ENCODE measurements at regions not wholly inside any gene's neighbourhood (a gene's known extent, or its start where the extent isn't known, plus 50 kb on each side); places are given as distances from the start of the nearest gene placed in this dataset.

- no peak overlapping the region for H3K4me2 ChIP-seq (ENCODE audit: low read length, poor library complexity, severe bottlenecking)
- no peak overlapping the region for H2AK5ac ChIP-seq (ENCODE audit: low read length, severe bottlenecking)
- no peak overlapping the region for H2BK120ac ChIP-seq (ENCODE audit: low read depth, low read length)
- H4K91ac ChIP-seq (ENCODE audit: low read length), result no peak overlapping the region
- H3K27me3 ChIP-seq (ENCODE audit: control insufficient read depth in 1 of 2, insufficient read depth in 1 of 2, low read length in 2 of 2), result no peaks in the 10 kb centered on the region
- H2BK12ac ChIP-seq (ENCODE audit: low read length in 2 of 2), result no peak overlapping the region
- no peak overlapping the region for H3K4ac ChIP-seq (ENCODE audit: low read depth in 1 of 2, low read length in 2 of 2)
- H3K14ac ChIP-seq (ENCODE audit: low read length in 2 of 2), result no peak overlapping the region
- no peak overlapping the region for H2AFZ ChIP-seq (ENCODE audit: low read depth, low read length)
- no peak overlapping the region for H3K4me3 ChIP-seq (ENCODE audit: insufficient read depth in 1 of 2, low read depth in 1 of 2, low read length in 2 of 2)
- H3K79me1 ChIP-seq (replicated peaks; ENCODE audit: low read length, poor library complexity, severe bottlenecking), result no peaks in the 10 kb centered on the region
- no peaks in the 10 kb centered on the region for H3K36me3 ChIP-seq (ENCODE audit: control insufficient read depth in 1 of 2, insufficient read depth in 2 of 2, low read depth in 1 of 2, low read length in 2 of 2)
- no peak overlapping the region for H3K9ac ChIP-seq (ENCODE audit: low read length)
- H2BK15ac ChIP-seq (ENCODE audit: low read depth, poor library complexity, severe bottlenecking), result no peak overlapping the region
- H3K23ac ChIP-seq (ENCODE audit: low read length in 2 of 2), result no peak overlapping the region
- H4K8ac ChIP-seq (ENCODE audit: low read length), result no peak overlapping the region
- no peak overlapping the region for H2BK5ac ChIP-seq (ENCODE audit: low read depth, low read length, poor library complexity, severe bottlenecking)
- H3K27ac ChIP-seq (ENCODE audit: low read length, poor library complexity, severe bottlenecking), result no peak overlapping the region
- WGBS, result 5% methylated on average over 1 of the region's 1 CpG
- no peak for DNase-seq
- peaks cover 3% of the 10 kb centered on the region for H3K4me1 ChIP-seq (ENCODE audit: control insufficient read depth, insufficient read depth, low read depth, low read length)
- no peak overlapping the region for H3K18ac ChIP-seq (ENCODE audit: low read depth in 1 of 2, low read length in 2 of 2)
- H3K9me3 ChIP-seq (ENCODE audit: control insufficient read depth, low read length), result peaks cover 9% of the 10 kb centered on the region
Observed at GRCh38 chr12:46680506-46680905, 145.3 kb downstream of the SLC38A4 start.

- Histone ChIP-seq H3K36me3 (ENCODE audit: control insufficient read depth in 1 of 2, insufficient read depth in 2 of 2, low read depth in 1 of 2, low read length in 2 of 2) (no peaks in the 10 kb centered on the region), H3K4ac (ENCODE audit: low read depth in 1 of 2, low read length in 2 of 2) (no peak overlapping the region), H2BK120ac (ENCODE audit: low read depth, low read length) (no peak overlapping the region), H2AK5ac (ENCODE audit: low read length, severe bottlenecking) (no peak overlapping the region), H3K18ac (ENCODE audit: low read depth in 1 of 2, low read length in 2 of 2) (no peak overlapping the region), H3K4me1 (ENCODE audit: control insufficient read depth, insufficient read depth, low read depth, low read length) (peaks cover 3% of the 10 kb centered on the region), H2AFZ (ENCODE audit: low read depth, low read length) (no peak overlapping the region), H2BK15ac (ENCODE audit: low read depth, poor library complexity, severe bottlenecking) (no peak overlapping the region), H3K9me3 (ENCODE audit: control insufficient read depth, low read length) (peaks cover 9% of the 10 kb centered on the region), H3K27me3 (ENCODE audit: control insufficient read depth in 1 of 2, insufficient read depth in 1 of 2, low read length in 2 of 2) (no peaks in the 10 kb centered on the region), H4K8ac (ENCODE audit: low read length) (no peak overlapping the region), H3K4me3 (ENCODE audit: insufficient read depth in 1 of 2, low read depth in 1 of 2, low read length in 2 of 2) (no peak overlapping the region), H3K23ac (ENCODE audit: low read length in 2 of 2) (no peak overlapping the region), H3K14ac (ENCODE audit: low read length in 2 of 2) (no peak overlapping the region), H3K4me2 (ENCODE audit: low read length, poor library complexity, severe bottlenecking) (no peak overlapping the region), H2BK12ac (ENCODE audit: low read length in 2 of 2) (no peak overlapping the region), H3K79me1 (replicated peaks; ENCODE audit: low read length, poor library complexity, severe bottlenecking) (no peaks in the 10 kb centered on the region), H4K91ac (ENCODE audit: low read length) (no peak overlapping the region), H3K9ac (ENCODE audit: low read length) (no peak overlapping the region), H3K27ac (ENCODE audit: low read length, poor library complexity, severe bottlenecking) (no peak overlapping the region), H2BK5ac (ENCODE audit: low read depth, low read length, poor library complexity, severe bottlenecking) (no peak overlapping the region)
- DNase-seq, result no peak
- 86% methylated on average over 2 of the region's 3 CpGs for WGBS
Observed at GRCh38 chr12:46679754-46680153, 146.0 kb downstream of the SLC38A4 start.

- no peak overlapping the region for H4K8ac ChIP-seq (ENCODE audit: low read length)
- H2BK12ac ChIP-seq (ENCODE audit: low read length in 2 of 2), result no peak overlapping the region
- H2BK15ac ChIP-seq (ENCODE audit: low read depth, poor library complexity, severe bottlenecking), result no peak overlapping the region
- no peak overlapping the region for H2BK5ac ChIP-seq (ENCODE audit: low read depth, low read length, poor library complexity, severe bottlenecking)
- 95% methylated on average over 2 of the region's 3 CpGs for WGBS
- no peak overlapping the region for H3K27ac ChIP-seq (ENCODE audit: low read length, poor library complexity, severe bottlenecking)
- H3K27me3 ChIP-seq (ENCODE audit: control insufficient read depth in 1 of 2, insufficient read depth in 1 of 2, low read length in 2 of 2), result no peaks in the 10 kb centered on the region
- H2AFZ ChIP-seq (ENCODE audit: low read depth, low read length), result no peak overlapping the region
- H3K9ac ChIP-seq (ENCODE audit: low read length), result no peak overlapping the region
- no peak overlapping the region for H2AK5ac ChIP-seq (ENCODE audit: low read length, severe bottlenecking)
- no peak overlapping the region for H3K23ac ChIP-seq (ENCODE audit: low read length in 2 of 2)
- H4K91ac ChIP-seq (ENCODE audit: low read length), result no peak overlapping the region
- no peaks in the 10 kb centered on the region for H3K79me1 ChIP-seq (replicated peaks; ENCODE audit: low read length, poor library complexity, severe bottlenecking)
- no peak overlapping the region for H3K4me3 ChIP-seq (ENCODE audit: insufficient read depth in 1 of 2, low read depth in 1 of 2, low read length in 2 of 2)
- no peak overlapping the region for H3K14ac ChIP-seq (ENCODE audit: low read length in 2 of 2)
- H3K18ac ChIP-seq (ENCODE audit: low read depth in 1 of 2, low read length in 2 of 2), result no peak overlapping the region
- DNase-seq, result no peak
- no peak overlapping the region for H3K4ac ChIP-seq (ENCODE audit: low read depth in 1 of 2, low read length in 2 of 2)
- H3K9me3 ChIP-seq (ENCODE audit: control insufficient read depth, low read length), result peaks cover 1% of the 10 kb centered on the region
- H3K4me2 ChIP-seq (ENCODE audit: low read length, poor library complexity, severe bottlenecking), result no peak overlapping the region
- peaks cover 3% of the 10 kb centered on the region for H3K4me1 ChIP-seq (ENCODE audit: control insufficient read depth, insufficient read depth, low read depth, low read length)
- H3K36me3 ChIP-seq (ENCODE audit: control insufficient read depth in 1 of 2, insufficient read depth in 2 of 2, low read depth in 1 of 2, low read length in 2 of 2), result no peaks in the 10 kb centered on the region
- no peak overlapping the region for H2BK120ac ChIP-seq (ENCODE audit: low read depth, low read length)
Observed at GRCh38 chr12:46678426-46678825, 147.4 kb downstream of the SLC38A4 start.

GRCh38 chr12:46677749-46678148 is 148.0 kb downstream of the SLC38A4 start:
- no peak overlapping the region for H3K4me2 ChIP-seq (ENCODE audit: low read length, poor library complexity, severe bottlenecking)
- H2BK5ac ChIP-seq (ENCODE audit: low read depth, low read length, poor library complexity, severe bottlenecking), result no peak overlapping the region
- H3K36me3 ChIP-seq (ENCODE audit: control insufficient read depth in 1 of 2, insufficient read depth in 2 of 2, low read depth in 1 of 2, low read length in 2 of 2), result no peaks in the 10 kb centered on the region
- peaks cover 3% of the 10 kb centered on the region for H3K4me1 ChIP-seq (ENCODE audit: control insufficient read depth, insufficient read depth, low read depth, low read length)
- H4K91ac ChIP-seq (ENCODE audit: low read length), result no peak overlapping the region
- no peaks in the 10 kb centered on the region for H3K79me1 ChIP-seq (replicated peaks; ENCODE audit: low read length, poor library complexity, severe bottlenecking)
- H3K27me3 ChIP-seq (ENCODE audit: control insufficient read depth in 1 of 2, insufficient read depth in 1 of 2, low read length in 2 of 2), result no peaks in the 10 kb centered on the region
- no peak overlapping the region for H3K27ac ChIP-seq (ENCODE audit: low read length, poor library complexity, severe bottlenecking)
- H3K4me3 ChIP-seq (ENCODE audit: insufficient read depth in 1 of 2, low read depth in 1 of 2, low read length in 2 of 2), result no peak overlapping the region
- H2BK120ac ChIP-seq (ENCODE audit: low read depth, low read length), result no peak overlapping the region
- no peak overlapping the region for H2BK15ac ChIP-seq (ENCODE audit: low read depth, poor library complexity, severe bottlenecking)
- no peak overlapping the region for H2BK12ac ChIP-seq (ENCODE audit: low read length in 2 of 2)
- H3K4ac ChIP-seq (ENCODE audit: low read depth in 1 of 2, low read length in 2 of 2), result no peak overlapping the region
- 100% methylated on average over 1 of the region's 2 CpGs for WGBS
- peak; percentile 51 for DNase-seq
- no peak overlapping the region for H3K23ac ChIP-seq (ENCODE audit: low read length in 2 of 2)
- no peak overlapping the region for H3K18ac ChIP-seq (ENCODE audit: low read depth in 1 of 2, low read length in 2 of 2)
- no peak overlapping the region for H3K9ac ChIP-seq (ENCODE audit: low read length)
- no peaks in the 10 kb centered on the region for H3K9me3 ChIP-seq (ENCODE audit: control insufficient read depth, low read length)
- H4K8ac ChIP-seq (ENCODE audit: low read length), result no peak overlapping the region
- H2AK5ac ChIP-seq (ENCODE audit: low read length, severe bottlenecking), result peak overlapping the region; percentile 64
- no peak overlapping the region for H3K14ac ChIP-seq (ENCODE audit: low read length in 2 of 2)
- H2AFZ ChIP-seq (ENCODE audit: low read depth, low read length), result no peak overlapping the region
